Naive B cell (primary cell): ENCODE measurements at regions not wholly inside any gene's neighbourhood (a gene's known extent, or its start where the extent isn't known, plus 50 kb on each side); places are given as distances from the start of the nearest gene placed in this dataset.

Experiments
- ATAC-seq, 2 donors: fragments of 150-1000 bp; cut with Tn5 transposase; 2 replicates each; pipeline ENCODE4 v1.10.0; 2021; ENCODE audit warnings: low read depth in 2 of 2, mild to moderate bottlenecking in 2 of 2, moderate library complexity in 2 of 2
- DNase-seq: peaks from one replicate; pipeline ENCODE4 v3.0.0; 2022
- H3K27ac Mint-ChIP-seq, 6 donors: one replicate each; pipeline ENCODE4 v1.8.0; 2020 to 2022; ENCODE audit warnings: mild to moderate bottlenecking in 6 of 6, mixed read lengths in 6 of 6, moderate library complexity in 5 of 6, inconsistent platforms in 2 of 6
- H3K27me3 Mint-ChIP-seq, 3 donors: one replicate each; pipeline ENCODE4 v1.8.0; 2021 to 2022; ENCODE audit warnings: mixed read lengths in 3 of 3, mild to moderate bottlenecking in 1 of 3
- H3K36me3 Mint-ChIP-seq, 2 donors: one replicate each; pipeline ENCODE4 v1.8.0; 2020 to 2022; ENCODE audit warnings: mixed read lengths in 2 of 2, inconsistent platforms in 1 of 2, mild to moderate bottlenecking in 1 of 2
- H3K4me1 Mint-ChIP-seq, 3 donors: one replicate each; pipeline ENCODE4 v1.8.0; 2020 to 2022; ENCODE audit warnings: mixed read lengths in 3 of 3, inconsistent platforms in 1 of 3, mild to moderate bottlenecking in 1 of 3, moderate library complexity in 1 of 3
- H3K4me3 Mint-ChIP-seq, 8 donors: one replicate each; pipeline ENCODE4 v1.8.0; 2020 to 2022; ENCODE audit warnings: mild to moderate bottlenecking in 8 of 8, mixed read lengths in 8 of 8, moderate library complexity in 8 of 8, inconsistent platforms in 2 of 8
- H3K9me3 Mint-ChIP-seq, 7 donors: one replicate each; pipeline ENCODE4 v1.8.0; 2020 to 2022; ENCODE audit warnings: mixed read lengths in 7 of 7, mild to moderate bottlenecking in 5 of 7, inconsistent platforms in 2 of 7, moderate library complexity in 1 of 7

DNA sequence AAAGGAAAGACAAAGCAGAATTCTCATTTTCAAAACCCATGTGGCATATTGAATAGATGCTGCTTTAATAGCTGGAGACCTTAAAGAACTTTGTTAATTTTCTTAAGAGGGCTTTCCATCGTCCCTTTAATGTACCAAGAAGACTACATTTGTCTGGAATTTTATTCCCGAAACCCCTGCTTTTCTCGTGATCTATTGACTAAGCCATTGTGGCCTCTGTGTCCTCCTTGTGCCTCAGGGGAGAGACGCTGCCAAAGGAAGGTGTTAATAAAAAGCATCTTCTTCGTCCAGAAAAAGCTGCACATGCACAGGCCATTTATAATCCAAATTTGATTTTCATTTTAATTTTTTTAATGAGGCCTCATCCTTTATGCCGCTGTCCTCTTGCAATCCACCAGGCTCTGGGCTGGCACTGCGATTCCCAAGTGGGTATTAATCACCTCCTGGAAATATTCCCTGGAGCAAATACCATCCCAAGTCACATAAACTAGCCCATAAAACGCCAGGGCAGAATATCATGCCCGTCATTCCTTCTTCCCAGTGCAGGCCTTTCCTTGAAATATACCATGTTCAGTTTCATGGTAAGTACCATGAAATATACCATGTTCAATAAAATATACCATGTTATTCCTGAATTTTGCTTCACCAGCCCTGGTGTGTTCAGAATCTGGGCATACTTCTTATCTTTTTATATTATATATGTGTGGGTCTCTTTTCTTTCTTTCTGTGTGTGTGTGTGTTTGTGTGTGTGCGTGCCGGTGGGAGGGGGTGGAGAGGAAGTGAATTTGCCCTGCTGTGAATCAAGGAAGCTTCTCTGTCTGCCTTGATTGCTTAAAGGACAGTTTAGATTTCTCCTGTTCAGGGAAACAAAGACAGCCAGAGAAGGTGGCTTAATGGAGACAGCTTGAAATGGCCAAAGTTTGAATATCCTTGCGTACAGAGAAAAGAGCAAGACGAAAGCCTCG lies 147.6 kb downstream of the PHETA1 start:
- Mint-ChIP-seq H3K27me3 (peaks cover 24 to 46% (median 29%) of the 10 kb centered on the region in 3 donors), H3K9me3 (no peaks in the 10 kb centered on the region), H3K4me3 (no peak overlapping the region), H3K27ac (no peak overlapping the region), H3K4me1 (peaks cover 0 to 6% (median 5%) of the 10 kb centered on the region in 3 donors), H3K36me3 (no peaks in the 10 kb centered on the region)
- ATAC-seq: no peak
- DNase-seq: no peak

DNA sequence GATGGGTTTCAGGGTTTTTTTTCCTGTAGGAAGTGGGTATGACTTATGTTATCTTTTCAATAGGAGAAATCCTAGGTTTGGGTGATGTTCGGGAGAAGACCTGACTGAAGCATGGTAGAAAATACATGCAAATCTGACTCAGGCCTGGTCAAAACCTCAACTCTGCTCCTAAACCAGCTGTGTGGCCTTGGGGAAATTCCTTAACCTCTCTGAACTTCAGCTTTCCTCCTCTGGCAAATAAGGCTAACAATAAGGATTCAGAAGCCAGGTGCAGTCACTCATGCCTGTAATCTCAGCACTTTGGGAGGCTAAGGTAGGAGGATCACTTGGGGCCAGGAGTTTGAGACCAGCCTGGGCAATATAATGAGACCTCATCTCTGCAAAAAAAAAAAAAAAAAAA lies 148.5 kb downstream of the PHETA1 start:
- H3K9me3 Mint-ChIP-seq: peaks cover 0 to 3% (median 0%) of the 10 kb centered on the region in 7 donors
- no peaks in the 10 kb centered on the region for H3K36me3 Mint-ChIP-seq
- H3K4me1 Mint-ChIP-seq: peaks cover 0 to 6% (median 5%) of the 10 kb centered on the region in 3 donors
- no peak overlapping the region for H3K4me3 Mint-ChIP-seq
- H3K27ac Mint-ChIP-seq: no peak overlapping the region
- ATAC-seq (no peak), DNase-seq (no peak)
- H3K27me3 Mint-ChIP-seq: peaks cover 19 to 49% (median 27%) of the 10 kb centered on the region in 3 donors

DNA sequence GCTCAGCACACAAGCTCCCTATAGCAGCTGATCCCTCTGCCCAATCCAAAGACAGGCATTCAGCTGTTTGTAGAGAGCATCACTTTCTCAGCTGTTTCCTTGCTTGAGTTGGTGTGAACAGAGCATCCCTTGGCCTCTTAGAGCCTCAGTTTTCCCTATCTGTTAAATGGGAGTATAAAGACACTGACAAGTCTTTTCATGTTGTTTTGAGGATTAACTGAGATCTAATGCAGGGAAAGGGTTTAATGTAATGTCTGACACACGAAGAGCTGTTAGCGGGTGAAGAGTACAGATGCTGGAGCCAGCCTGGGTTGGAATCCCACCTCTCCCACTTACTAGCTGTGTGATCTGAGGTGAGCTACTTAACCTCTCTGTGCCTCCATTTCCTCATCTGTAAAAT lies 149.5 kb downstream of the PHETA1 start:
- Mint-ChIP-seq H3K4me3 (no peak overlapping the region), H3K9me3 (peaks cover 0 to 3% (median 0%) of the 10 kb centered on the region in 7 donors), H3K27me3 (peaks cover 19 to 49% (median 31%) of the 10 kb centered on the region in 3 donors), H3K4me1 (peaks cover 0 to 6% (median 5%) of the 10 kb centered on the region in 3 donors), H3K36me3 (no peaks in the 10 kb centered on the region), H3K27ac (no peak overlapping the region)
- ATAC-seq (no peak), DNase-seq (no peak)

GRCh38 chr12:111218499-111218898 lies 150.4 kb downstream of the PHETA1 start:
- Mint-ChIP-seq H3K9me3 (peaks cover 0 to 3% (median 0%) of the 10 kb centered on the region in 7 donors), H3K4me3 (no peak overlapping the region), H3K27me3 (peaks cover 19 to 39% (median 27%) of the 10 kb centered on the region in 3 donors), H3K27ac (no peak overlapping the region), H3K36me3 (no peaks in the 10 kb centered on the region), H3K4me1 (peaks cover 0 to 6% (median 5%) of the 10 kb centered on the region in 3 donors)
- no peak for ATAC-seq
- DNase-seq: no peak

DNA sequence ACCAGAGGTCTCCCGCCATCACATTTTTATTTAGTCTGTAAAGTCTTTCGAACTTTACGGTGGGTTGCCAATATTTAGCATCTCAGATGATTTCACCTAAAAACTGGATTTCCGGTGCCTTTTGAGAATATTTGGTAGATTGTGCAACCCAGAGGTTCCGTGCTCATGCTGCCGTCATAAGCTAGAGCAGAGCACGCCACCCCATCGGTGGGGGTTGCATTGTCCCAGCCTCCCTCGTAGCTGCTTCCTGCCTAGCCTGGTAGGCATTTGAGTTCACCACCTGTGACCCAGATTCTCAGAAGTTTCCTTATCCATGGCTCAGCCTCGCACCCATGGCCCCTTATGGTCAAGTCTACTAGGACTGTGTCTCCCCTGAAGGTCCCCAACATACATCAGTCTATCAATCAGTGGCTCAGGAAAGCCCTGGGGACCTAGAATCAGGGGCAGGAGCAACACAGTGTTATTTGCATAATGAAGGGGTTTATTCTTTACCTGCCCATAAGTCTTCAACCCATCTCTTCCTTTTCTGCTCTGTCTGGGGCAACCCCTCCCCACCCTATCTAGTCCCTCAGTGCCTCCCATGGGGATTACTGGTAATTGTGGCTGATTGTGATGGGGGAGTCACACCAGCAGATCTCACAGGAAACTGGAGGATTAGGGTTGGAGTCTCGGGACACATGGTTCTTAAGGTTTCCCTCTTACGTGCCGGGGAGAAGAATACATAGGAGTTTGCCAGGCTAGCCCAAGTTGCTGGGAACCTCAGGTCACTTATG lies 152.3 kb downstream of the PHETA1 start:
- Mint-ChIP-seq H3K4me1 (peaks cover 0 to 6% (median 5%) of the 10 kb centered on the region in 3 donors), H3K27ac (no peak overlapping the region), H3K36me3 (no peaks in the 10 kb centered on the region), H3K27me3 (peaks cover 25 to 39% (median 37%) of the 10 kb centered on the region in 3 donors), H3K9me3 (peaks cover 0 to 3% (median 0%) of the 10 kb centered on the region in 7 donors), H3K4me3 (no peak overlapping the region)
- DNase-seq: no peak
- no peak for ATAC-seq

GRCh38 chr12:111215881-111216280 lies 153.0 kb downstream of the PHETA1 start:
- Mint-ChIP-seq H3K36me3 (no peaks in the 10 kb centered on the region), H3K27ac (no peak overlapping the region), H3K9me3 (peaks cover 0 to 3% (median 0%) of the 10 kb centered on the region in 7 donors), H3K27me3 (peaks cover 30 to 46% (median 33%) of the 10 kb centered on the region in 3 donors), H3K4me1 (peaks cover 0 to 6% (median 5%) of the 10 kb centered on the region in 3 donors), H3K4me3 (no peak overlapping the region)
- DNase-seq (no peak), ATAC-seq (no peak)

- peak overlapping the region in 1 of 8 donors; percentile 45 for H3K4me3 Mint-ChIP-seq
These were observed 154.5 kb downstream of the PHETA1 start for GRCh38 chr12:111214401-111214800.

GRCh38 chr12:111213561-111213960 lies 155.3 kb downstream of the PHETA1 start:
- no peaks in the 10 kb centered on the region for H3K36me3 Mint-ChIP-seq
- H3K27me3 Mint-ChIP-seq: peaks cover 24 to 51% (median 26%) of the 10 kb centered on the region in 3 donors
- ATAC-seq (no peak), DNase-seq (no peak)
- peaks cover 0 to 3% (median 0%) of the 10 kb centered on the region in 7 donors for H3K9me3 Mint-ChIP-seq
- H3K4me1 Mint-ChIP-seq: peaks cover 0 to 6% (median 5%) of the 10 kb centered on the region in 3 donors
- peak overlapping the region in 1 of 6 donors; percentile 66 for H3K27ac Mint-ChIP-seq
- no peak overlapping the region for H3K4me3 Mint-ChIP-seq

More at GRCh38 chr12:111214401-111214800, 154.5 kb downstream of the PHETA1 start:
- ATAC-seq (no peak), DNase-seq (no peak)
- peaks cover 0 to 3% (median 0%) of the 10 kb centered on the region in 7 donors for H3K9me3 Mint-ChIP-seq
- H3K27ac Mint-ChIP-seq: no peak overlapping the region
- H3K27me3 Mint-ChIP-seq: peaks cover 28 to 51% (median 31%) of the 10 kb centered on the region in 3 donors
- H3K36me3 Mint-ChIP-seq: no peaks in the 10 kb centered on the region
- H3K4me1 Mint-ChIP-seq: peaks cover 0 to 6% (median 5%) of the 10 kb centered on the region in 3 donors

GRCh38 chr12:111212814-111213456 lies 156.0 kb downstream of the PHETA1 start:
- Mint-ChIP-seq H3K9me3 (peaks cover 0 to 3% (median 0%) of the 10 kb centered on the region in 7 donors), H3K4me1 (peaks cover 0 to 6% (median 5%) of the 10 kb centered on the region in 3 donors), H3K4me3 (no peak overlapping the region), H3K27me3 (peaks cover 26 to 49% (median 31%) of the 10 kb centered on the region in 3 donors), H3K27ac (peak overlapping the region in 1 of 6 donors; percentile 66), H3K36me3 (no peaks in the 10 kb centered on the region)
- ATAC-seq (no peak), DNase-seq (no peak)

DNA sequence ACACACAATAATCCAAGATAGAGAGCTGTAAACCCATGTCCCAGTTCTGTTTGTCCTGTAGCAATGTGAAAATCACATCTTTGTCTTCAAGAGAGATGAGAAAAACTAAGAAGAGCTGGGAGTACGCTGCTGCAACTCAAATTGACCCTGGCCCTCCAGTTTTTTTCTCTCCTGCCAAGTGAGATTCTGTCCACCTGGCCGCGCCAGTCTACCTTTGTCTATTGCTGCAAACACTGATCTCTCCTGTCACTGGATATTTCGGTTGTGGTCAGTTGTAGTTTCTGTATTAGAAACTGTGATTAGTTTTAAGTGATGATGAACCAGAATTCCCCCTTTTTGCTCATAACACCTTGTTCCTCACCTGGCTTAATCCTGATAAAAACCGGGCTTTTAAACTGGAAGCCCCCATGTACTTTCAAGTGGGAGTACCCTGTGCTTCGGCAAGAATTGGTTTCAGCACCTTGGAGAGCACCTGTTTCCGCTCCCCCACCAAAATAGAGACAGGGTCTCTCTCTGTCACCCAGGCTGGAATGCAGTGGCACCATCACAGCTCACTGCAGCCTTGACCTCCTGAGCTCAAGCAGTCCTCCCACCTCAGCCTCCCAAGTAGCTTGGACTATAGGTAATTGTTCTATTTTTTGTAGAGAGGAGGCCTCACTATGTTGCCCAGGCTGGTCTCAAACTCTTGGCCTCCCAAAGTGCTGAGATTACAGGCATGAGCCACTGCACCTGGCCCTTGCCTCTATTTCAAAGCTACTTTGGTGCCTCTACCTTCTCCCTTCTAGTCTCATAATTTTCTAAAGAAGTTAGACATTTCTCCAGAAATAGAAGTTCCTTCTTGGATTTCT lies 156.8 kb downstream of the PHETA1 start:
- no peak for ATAC-seq
- no peak overlapping the region for H3K4me3 Mint-ChIP-seq
- H3K9me3 Mint-ChIP-seq: peaks cover 0 to 3% (median 0%) of the 10 kb centered on the region in 7 donors
- H3K36me3 Mint-ChIP-seq: no peaks in the 10 kb centered on the region
- DNase-seq: no peak
- H3K27me3 Mint-ChIP-seq: peaks cover 29 to 42% (median 30%) of the 10 kb centered on the region in 3 donors
- H3K4me1 Mint-ChIP-seq: peaks cover 0 to 6% (median 5%) of the 10 kb centered on the region in 3 donors
- no peak overlapping the region for H3K27ac Mint-ChIP-seq

- DNase-seq: no peak
- Mint-ChIP-seq H3K27me3 (peaks cover 20 to 30% (median 26%) of the 10 kb centered on the region in 3 donors), H3K4me3 (no peak overlapping the region), H3K4me1 (no peaks in the 10 kb centered on the region), H3K27ac (no peak overlapping the region), H3K36me3 (no peaks in the 10 kb centered on the region), H3K9me3 (peaks cover 0 to 2% (median 0%) of the 10 kb centered on the region in 7 donors)
- no peak for ATAC-seq
These were observed 159.1 kb downstream of the PHETA1 start for GRCh38 chr12:111209811-111210210.

- no peak overlapping the region for H3K27ac Mint-ChIP-seq
These were observed 161.1 kb downstream of the PHETA1 start for GRCh38 chr12:111207761-111208160.

More at GRCh38 chr12:111207761-111208160, 161.1 kb downstream of the PHETA1 start:
- no peak for DNase-seq
- Mint-ChIP-seq H3K4me3 (no peak overlapping the region), H3K36me3 (no peaks in the 10 kb centered on the region), H3K4me1 (no peaks in the 10 kb centered on the region), H3K9me3 (peaks cover 0 to 2% (median 0%) of the 10 kb centered on the region in 7 donors), H3K27me3 (peaks cover 16 to 32% (median 22%) of the 10 kb centered on the region in 3 donors)
- no peak for ATAC-seq
